Retina (tissue), 1 donor: ENCODE measurements at regions not wholly inside any gene's neighbourhood (a gene's known extent, or its start where the extent isn't known, plus 50 kb on each side); places are given as distances from the start of the nearest gene placed in this dataset.

Source experiments
- DNase-seq: peaks from one replicate; pipeline ENCODE4 v3.0.0-alpha.2; 2016

DNA sequence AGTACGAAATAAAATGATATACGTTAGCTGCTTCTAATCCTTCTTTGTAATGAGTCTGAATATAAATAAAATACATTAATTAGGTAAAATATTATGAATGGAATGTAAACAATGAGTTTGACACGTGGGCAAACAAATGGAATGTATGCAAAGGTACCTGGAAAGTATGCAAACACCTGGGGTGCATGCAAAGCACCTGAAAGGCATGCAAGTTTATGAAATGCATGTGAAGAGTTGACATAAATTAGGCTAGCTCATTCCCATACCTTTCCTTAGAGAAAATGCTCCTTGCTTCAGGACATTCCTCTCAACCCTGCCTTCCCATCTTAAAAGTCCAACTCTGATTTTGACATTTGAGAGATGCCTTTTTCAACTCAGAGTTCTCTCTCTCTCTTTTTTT, 140.9 kb downstream of the EDN1 start:
- DNase-seq: no peak

DNA sequence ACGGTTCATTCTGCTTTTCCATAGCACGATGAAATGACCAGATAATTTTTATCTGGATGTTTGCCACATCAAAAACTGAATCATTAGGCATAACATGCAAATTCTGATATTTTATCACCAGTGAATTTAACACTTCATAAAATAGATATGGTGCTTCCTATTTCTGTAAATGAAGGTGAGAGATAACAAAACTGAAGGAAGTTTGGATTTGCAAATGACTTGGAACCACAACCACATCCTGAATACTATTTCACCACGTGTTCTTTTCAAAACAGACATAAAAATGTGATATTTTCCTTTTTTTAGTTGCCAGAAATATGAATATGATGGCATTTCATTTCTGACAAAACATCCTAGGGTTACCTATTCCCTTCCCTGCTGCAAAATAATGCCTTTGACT, 146.1 kb downstream of the EDN1 start:
- DNase-seq: no peak

DNA sequence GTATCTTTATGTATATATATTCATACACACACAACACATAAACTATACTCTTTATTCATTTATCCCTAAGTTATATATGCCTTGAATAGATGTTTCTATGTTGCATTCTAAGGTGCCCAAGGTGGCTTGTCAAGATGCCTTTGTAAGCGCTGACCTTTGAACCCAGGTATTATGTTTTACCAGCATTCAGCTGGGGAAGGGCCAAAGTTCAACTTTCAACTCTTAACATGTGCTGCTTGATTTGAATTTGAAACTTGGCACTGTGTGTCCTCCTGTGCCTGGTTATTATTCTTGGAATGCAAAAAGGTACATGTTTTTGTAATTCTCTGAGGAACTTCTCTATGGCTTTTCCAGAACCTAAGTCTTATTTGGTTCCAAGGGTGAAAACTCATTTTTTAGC, 146.5 kb downstream of the EDN1 start:
- DNase-seq: no peak

DNA sequence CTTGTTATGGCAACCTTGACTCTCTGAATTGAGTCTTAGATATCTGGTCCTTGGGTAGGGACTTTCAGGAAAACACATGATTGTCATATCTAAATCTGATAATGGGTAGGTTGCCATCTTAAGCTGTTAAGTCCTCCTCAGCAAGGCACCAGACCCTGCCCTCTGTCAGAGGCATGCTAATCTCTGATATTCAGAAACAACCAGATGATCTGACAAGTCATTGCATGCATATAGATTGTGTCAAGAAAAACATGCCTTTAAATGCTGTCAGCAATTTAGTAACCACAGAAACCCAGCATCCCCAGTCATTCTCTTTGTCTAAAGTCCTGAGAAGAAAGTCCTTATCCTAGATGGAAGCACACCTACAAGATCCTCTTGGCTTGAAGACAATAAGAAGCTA, 149.1 kb downstream of the EDN1 start:
- no peak for DNase-seq

DNA sequence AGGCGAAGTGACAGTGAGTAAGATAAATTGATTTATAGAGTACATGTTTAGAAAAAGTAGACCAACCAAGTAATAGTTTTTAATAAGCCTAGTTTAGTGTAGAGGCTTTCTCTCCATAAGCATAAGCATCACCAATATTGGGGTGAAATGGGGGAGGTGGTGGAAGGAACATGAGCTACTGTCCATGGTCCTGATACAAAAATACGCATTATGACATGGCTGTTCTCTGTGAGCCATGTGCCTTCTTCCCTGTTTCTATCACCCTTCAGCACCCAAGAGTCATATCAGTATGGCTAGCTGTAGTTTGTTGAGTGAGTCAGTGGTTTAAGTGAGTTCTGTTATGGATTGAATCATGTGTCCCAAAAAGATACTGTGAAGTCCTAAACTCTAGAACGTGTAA, 150.8 kb downstream of the EDN1 start:
- no peak for DNase-seq

DNA sequence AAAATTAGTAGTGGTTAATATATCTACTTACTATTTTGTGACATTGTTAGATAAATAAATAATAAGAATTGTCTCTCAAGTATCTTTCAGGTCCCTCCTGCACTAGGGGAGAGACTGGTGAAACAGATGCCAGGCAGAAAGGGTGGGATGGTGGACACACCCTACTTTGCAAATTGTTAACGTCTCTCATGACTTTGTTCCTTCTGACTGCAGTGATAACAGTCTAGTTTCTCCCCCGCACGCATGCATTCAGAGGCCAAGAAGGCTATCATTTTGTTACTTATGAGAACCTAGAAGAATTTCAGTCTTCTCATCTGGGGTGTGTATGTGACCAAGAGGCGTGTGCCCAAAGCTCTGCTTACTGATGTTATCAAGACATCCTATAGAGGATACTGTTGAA, 152.3 kb downstream of the EDN1 start:
- no peak for DNase-seq

DNA sequence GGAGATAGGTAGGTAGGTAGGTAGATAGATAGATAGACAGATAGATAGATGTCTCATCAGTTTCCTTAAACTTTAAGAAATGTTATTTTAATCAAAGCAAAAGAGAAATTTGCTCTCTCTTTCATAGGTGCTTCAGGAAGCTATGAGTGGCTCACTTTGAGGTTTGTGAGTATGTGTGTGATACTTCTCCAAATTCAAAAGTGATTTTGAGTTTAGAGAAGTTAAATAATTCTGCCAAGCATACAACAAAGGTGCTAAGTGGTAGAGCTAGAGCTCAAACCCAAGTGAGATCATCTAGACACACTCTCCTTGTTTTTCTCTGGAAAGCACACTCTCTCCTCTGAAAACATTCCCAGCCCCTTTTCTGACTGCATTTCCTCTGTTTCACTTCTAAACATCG, 156.2 kb downstream of the EDN1 start:
- no peak for DNase-seq

DNA sequence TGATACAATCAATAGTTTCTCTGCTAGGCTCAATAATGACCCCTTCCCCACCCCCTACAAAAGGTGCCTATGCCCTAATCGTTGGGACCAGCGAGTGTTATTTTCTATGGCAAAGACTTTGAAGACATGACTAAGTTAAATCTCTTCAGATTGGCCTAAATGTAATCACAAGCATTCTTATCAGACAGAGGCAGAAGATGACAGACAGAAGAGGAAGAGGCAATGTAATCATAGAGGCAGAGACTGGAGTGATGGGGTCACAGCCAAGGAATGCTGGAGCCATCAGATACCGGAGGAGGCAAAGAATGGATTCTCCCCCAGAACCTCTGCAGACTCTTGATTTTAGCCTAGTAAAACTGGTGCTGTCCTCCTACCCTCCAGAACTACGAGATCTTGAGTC, 159.3 kb downstream of the EDN1 start:
- DNase-seq: no peak

DNA sequence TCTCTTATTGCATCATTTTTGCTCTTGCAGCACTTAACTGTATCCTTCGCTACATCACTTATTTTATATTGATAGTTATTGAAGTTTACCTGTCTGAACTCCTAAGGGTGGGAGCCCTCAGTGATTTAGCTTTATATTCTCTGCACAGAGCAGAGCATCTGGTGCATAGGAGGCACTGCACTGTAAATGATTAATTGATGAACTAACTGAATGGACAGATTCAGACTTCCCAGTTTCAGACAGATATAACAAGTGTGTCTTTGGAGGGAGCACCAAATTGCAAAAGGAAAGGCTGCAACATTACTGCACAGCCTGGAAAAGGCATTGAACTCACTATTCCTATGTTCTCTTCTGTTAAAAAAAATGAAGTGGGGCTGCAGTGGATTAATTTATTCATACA, 160.3 kb downstream of the EDN1 start:
- DNase-seq: peak; percentile 34

DNA sequence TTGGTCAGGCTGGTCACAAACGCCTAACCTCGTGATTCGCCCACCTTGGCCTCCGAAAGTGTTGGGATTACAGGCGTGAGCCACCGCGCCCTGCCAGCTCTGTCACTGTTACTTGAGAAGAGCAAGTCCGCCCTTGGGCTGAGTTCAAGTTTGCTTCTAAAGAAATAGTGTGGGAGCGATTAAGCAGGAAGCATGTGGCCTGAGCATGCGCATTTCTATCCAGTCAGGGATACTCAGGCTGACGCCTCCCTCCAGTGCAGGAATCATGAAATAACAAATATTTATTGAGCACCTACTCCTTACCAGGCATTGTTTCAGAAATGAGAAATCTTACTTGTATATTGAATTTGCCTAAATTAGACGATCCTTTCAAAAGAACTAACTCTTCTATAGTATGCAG, 166.2 kb downstream of the EDN1 start:
- DNase-seq: no peak

DNA sequence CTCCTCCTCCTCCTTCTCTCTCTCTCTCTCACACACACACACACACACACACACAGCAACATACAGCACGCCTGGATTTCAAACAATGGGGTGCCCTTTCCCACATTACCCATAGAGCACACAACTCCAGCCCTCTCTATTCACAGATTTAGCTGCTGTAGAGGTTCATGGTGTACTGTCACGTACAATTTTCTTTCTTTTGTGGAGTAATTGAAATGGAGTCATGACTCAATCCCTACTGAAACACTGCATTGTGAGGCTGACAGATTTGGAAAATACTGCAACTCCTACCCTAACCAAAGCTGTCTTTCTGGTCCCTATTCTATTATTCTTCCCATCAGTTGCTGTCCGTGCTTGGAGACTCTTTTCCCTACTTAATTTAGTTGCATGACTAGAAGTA, 166.9 kb downstream of the EDN1 start:
- DNase-seq: peak; percentile 51

DNA sequence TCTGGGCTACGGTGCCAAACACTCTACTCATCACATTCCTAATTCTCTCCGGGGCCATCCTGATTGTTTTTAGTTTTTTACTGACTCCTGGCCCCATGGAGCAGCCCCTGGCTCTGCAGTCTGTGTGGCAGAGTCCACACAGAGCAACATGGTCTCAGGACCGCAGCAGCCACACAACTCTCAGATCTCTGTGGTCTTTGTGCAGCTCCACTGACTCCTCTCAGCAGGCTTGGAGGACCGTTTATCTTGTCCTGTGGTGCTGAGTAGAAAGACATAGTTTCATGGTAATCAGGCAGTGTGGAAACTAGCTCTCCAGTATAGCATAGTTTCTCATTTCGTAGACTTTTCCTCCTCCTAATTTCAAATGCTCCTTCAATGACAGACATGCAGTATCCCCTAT, 168.4 kb downstream of the EDN1 start:
- DNase-seq: peak; percentile 39

DNA sequence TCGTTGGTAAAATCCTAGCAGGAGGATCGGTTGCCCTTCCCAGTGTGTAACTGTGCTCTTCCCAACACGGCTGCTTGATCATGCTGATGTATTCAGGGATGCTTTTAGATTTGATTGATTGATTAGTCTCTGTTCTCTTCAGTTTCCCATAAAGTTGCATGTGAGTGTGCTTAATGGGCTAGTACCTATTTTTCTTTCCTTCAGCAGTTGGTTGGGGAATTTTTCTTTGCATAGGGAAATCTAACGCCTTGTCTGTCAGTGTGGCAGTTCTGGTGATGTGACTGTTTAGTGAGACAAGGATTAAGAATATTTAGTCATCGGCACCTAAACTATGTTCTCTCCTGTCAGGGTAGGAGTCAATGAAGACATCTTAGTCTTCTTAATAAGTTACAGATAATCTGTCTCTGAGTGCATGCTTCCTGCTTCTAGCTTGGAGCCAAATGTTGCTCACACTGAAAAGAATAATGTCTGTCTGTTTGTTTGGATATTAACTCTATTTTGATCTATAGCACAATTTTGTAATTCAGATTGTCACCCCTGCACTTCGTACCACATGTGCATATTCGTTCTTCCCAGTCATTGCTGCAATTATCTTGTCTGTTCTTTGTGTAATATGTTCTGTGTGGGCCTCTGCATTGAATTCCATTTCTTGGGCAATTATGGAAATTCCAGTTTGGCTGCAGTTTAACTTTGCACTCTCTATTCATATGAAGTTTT, 169.9 kb downstream of the EDN1 start:
- DNase-seq: no peak

DNA sequence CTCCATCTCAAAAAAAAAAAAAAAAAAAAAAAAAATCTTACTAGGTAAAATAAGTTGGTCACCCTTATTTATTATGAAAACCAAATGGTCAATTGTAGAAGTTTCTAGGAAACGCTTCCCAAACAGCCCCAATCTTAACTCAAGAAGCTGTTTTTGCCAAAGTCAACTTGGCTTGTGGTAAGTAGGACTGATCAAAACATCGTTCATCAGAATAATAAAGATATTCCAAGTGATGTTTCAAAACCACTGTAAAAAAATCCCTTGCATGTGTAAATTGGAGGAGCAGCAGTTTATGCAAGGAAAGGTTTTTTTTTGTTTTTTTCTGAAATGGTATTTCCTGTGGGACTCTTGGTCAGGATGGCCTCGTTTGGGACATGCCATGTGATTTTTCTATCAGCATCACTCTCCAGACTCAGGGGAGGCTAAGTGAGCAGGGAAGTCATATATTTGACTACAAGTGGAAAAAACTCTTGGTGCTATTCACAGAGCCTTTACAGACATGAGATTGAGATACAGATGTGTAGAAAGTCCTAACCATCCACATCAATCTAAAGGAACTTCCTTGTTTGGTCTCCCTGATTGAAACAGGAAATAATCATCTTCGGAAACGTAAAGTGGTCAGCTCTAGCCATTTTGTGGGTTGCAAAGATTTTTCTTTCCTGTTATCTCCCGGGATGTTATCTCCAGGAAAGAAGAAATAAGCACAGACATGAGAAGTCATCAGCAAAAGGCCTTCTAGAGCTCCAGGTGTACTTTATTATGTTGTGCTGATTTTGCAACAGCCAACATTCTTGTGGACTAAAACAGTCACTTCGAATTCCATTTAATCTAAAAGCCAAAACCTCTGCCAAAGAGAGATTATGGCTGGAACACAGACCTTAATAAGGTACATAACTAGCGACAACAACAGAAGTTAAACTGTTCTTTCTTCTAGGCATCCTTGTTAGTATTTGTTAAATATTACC, 177.8 kb downstream of the EDN1 start:
- DNase-seq: no peak

DNA sequence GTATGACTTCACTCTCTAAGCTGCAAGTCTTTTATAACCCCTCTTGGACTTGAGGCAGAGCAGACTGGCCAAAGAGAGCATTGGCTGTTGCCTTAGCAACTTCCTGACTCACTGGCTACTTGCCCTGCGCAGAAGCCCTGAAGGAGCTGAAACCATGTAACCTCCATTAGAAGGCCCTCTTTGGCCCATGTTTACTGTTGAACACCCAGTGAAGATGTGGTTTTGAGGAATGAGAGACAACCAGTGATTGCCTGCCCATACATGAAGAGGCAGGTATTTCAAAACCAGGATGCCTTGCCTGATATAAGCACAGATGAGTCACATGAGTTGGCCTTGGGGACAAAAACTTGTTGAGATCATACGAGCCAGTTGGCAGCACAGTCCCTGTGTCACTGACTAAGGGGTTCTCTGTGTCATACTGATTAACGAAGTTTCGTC, 182.5 kb downstream of the EDN1 start:
- DNase-seq: no peak

DNA sequence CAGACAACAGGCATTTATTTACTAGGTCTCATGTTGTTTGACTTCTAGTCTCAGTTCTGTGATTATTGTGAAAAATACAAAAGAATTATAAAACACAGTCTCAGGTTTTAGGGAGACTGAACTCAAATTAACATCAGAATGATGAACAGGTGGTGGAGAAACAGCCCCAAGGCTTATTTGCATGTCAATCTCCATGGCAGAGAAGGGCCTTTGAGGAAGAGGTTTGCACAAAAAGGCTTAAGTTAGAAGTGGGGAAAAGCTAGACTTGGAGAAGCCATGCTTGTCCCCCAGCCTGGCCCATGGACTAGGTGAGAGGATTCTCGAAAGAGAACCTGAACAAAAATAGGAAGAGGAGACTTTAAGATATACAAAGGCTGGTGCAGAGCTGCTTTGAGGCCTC, 183.3 kb downstream of the EDN1 start:
- DNase-seq: no peak

DNA sequence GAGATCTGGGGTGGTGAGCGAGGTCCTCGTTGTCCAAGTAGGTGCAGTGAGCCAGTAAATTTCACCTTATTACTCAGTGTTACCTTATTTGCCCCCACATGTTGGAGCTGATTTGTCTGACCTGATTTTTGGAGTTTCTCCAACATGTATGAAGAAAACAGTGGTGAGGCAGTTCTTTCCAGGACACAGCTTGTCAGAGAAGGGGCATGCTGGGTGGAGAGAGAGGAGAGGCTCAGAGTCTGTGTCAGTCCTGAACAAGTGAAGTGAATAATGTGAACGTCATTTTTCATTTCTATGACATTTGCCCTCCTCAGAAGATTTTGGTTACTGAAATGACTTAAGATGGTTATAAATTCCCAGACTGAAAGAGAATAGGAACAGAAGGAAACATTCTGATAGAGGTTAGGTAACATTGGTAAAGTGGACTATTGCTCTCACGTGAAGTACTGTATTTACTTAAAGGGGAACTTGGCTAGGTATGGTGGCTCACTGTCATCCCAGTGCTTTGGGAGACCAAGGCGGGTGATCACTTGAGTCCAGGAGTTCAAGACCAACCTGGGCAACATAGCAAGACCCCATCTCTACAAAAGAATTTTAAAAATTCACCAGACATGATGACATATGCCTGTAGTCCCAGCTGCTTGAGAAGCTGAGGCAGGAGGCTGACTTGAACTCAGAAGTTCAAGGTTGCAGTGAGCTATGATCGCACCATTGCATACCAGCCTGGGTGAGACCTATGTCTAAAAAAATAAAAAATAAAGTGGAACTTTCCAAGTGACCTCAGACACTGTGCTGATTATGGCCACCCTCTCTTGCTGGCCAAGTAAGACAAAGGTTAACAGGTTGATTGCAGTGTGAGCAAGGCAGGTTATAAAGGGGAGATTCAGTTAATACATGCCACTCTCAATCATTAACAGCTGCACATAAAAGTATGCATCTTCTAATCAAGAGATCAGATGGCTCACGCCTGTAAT, 184.3 kb downstream of the EDN1 start:
- DNase-seq: no peak

DNA sequence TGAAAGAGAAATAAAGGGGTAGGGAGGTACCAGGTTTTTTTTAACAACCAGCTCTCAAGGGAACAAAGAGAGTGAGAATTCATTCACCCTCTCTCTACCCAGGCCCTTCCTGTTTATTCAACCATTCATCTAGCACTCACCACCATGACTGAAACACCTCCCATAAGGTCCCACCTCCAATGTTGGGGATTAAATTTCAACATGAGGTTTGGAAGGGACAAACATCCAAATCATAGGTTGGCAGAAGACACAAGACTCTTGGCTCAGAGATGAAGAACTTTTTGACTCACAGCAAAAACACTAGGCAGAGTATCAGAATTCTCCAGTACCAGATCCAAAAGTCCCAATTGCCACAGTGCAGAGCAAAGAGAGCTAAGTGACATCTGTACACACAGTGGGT, 186.3 kb downstream of the EDN1 start:
- no peak for DNase-seq

DNA sequence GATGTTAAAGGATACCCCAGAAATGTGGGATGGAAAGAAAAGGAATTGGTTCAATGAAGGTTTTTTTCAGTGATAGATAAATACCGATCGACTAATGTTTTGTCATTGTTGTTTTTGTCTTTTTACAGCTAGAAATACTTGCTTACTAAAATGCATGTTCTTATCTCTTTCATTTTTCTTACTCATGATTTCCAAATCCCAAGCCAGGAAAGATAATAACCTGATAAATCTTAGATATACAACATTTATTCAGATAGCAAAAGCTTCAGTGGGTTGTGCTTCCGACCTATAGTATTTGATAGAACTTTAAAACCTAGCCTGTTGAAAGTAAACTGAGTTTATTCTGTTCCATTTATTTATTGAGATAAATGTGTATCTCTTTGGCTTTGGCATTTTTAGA, 187.5 kb downstream of the EDN1 start:
- no peak for DNase-seq

DNA sequence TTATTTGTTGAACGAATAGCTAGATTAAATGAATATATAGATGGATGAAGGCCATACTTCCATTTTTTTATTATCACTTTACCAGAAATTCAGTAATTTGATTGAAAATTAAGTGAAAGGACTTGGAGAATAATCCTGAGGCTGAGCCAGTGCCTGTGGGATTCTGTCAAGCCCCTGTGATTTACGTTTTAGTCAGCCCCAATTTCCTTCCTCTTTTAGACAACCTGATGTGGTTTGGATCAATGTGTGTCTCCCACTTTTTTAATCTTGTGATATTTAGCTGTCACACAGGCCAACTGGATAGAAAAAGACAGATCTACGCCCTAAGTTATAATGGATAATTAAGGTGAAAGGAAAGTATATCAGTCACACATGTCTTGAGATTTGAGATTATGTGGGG, 188.8 kb downstream of the EDN1 start:
- no peak for DNase-seq

DNA sequence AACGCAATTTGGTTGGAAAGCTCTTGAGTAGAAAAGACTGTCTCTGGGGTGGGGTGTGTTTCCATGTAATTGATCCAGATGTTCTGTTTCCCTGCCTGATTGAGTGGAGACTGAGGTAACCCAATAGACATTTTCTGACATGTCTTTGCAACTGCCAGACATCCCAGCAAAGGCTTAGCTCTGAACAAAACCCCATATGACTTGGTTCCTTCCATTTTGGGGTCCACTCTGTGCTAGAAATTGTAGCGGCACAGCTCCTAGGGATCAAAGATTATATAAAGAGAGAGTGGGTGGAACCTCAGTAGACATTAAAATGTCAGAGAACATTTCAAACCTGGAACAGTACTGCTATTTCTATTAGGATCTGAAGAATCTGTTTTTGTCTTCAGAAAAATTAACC, 189.3 kb downstream of the EDN1 start:
- no peak for DNase-seq

DNA sequence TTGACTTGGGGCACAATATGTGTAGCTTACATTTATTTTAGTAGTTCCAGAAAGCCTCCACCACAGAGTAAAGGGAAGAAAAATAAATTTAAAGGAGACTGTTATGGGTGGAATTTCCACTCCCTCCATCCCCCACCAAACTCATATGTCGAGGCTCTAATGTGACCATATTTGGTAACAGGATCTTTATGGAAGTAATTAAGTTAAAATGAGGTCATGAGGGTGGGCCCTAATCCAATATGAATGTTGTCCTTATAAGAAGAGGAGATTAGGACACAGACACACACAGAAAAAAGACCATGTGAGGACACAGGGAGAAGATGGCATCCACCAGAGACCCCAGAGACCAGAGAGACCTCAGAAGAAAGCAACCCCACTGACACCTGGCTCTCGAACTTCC, 189.7 kb downstream of the EDN1 start:
- DNase-seq: no peak

DNA sequence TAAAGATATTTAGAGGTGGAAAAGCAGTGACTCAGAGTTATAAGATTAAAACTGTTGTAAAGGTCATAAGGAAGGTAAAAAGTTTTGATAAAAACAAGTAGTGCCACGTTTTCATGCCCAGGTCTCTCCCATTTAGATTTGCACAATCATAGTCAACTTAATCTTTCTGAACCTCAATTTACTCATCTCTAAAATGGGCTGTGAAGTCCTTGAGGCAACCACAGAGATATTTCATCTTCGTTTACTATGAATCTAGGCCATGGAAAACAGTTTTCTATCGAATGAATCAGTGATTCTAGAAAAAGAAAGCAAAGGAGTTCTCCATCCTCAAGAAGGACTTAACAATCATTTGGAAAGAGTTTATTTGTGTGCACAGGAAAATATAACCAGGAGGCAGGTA, 190.2 kb downstream of the EDN1 start:
- no peak for DNase-seq
